ENCODE measurements at regions not wholly inside any gene's neighbourhood (a gene's known extent, or its start where the extent isn't known, plus 50 kb on each side); places are given as distances from the start of the nearest gene placed in this dataset.

DNA sequence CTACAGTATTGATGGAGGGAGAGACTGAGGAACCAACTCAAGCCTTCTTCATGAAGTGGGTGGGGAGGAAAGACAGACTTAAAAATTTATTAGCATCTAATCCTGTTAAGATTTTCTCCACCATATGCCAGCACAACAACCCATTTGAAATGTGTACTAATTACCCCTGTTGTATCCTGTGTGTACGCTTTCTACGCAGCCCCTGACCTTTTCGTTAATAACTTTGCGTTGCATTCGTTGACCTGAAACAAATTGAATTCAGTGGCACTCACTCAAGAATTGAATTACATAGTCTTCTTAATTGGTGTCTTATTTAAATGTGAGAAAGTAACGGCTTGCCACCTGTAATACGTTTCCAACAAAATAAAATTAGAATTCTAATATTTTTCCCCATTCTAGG lies 113.9 kb downstream of the LINC00237 start:
- no peak for TF ChIP-seq FOXP2 (optimal IDR thresholded peaks at IDR 0.05; ENCODE audit: borderline replicate concordance, extremely low read depth, extremely low read length, insufficient read depth)
- TF ChIP-seq POLR2AphosphoS5 (IDR thresholded peaks at IDR 0.05; ENCODE audit: low read depth, low read length) = no peak
- no peak for TF ChIP-seq REST (IDR thresholded peaks at IDR 0.05; ENCODE audit: insufficient read depth in 1 of 2, low read depth in 2 of 2, low read length in 2 of 2)
- TF ChIP-seq TAF1 (IDR thresholded peaks at IDR 0.05; ENCODE audit: borderline replicate concordance, insufficient read depth, low read length) = no peak
- TF ChIP-seq SIN3A (IDR thresholded peaks at IDR 0.05; ENCODE audit: borderline replicate concordance, insufficient read depth, low read length) = no peak

GRCh38 chr20:20989081-20989480 lies 117.1 kb downstream of the LINC00237 start:
- no peak for TF ChIP-seq TAF1 (IDR thresholded peaks at IDR 0.05; ENCODE audit: borderline replicate concordance, insufficient read depth, low read length)
- TF ChIP-seq REST (IDR thresholded peaks at IDR 0.05; ENCODE audit: insufficient read depth in 1 of 2, low read depth in 2 of 2, low read length in 2 of 2) = no peak
- TF ChIP-seq POLR2AphosphoS5 (IDR thresholded peaks at IDR 0.05; ENCODE audit: low read depth, low read length) = no peak

DNA sequence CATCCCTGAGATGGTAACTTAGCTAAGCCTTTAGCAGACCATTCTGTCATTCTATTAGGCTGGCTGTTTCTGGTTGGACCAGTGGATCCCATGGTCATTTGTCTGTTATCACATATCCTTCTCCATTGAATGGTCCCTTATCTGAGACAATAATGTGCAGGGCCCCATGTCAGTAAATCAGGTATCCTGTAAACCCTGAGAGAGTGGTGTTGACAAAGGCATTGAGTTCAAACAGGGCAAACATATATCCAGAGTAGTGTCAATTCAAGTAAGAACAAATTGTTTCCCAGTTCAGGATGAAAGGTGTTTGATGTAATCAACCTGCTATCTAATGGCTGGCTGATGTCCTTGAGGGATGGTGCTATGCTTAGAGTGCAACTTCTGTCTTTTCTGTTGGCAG lies 126.2 kb downstream of the LINC00237 start:
- TF ChIP-seq FOXP2 (optimal IDR thresholded peaks at IDR 0.05; ENCODE audit: borderline replicate concordance, extremely low read depth, extremely low read length, insufficient read depth) (no peak), TAF1 (IDR thresholded peaks at IDR 0.05; ENCODE audit: borderline replicate concordance, insufficient read depth, low read length) (no peak), SIN3A (IDR thresholded peaks at IDR 0.05; ENCODE audit: borderline replicate concordance, insufficient read depth, low read length) (no peak), POLR2AphosphoS5 (IDR thresholded peaks at IDR 0.05; ENCODE audit: low read depth, low read length) (no peak), REST (IDR thresholded peaks at IDR 0.05; ENCODE audit: insufficient read depth in 1 of 2, low read depth in 2 of 2, low read length in 2 of 2) (no peak)

DNA sequence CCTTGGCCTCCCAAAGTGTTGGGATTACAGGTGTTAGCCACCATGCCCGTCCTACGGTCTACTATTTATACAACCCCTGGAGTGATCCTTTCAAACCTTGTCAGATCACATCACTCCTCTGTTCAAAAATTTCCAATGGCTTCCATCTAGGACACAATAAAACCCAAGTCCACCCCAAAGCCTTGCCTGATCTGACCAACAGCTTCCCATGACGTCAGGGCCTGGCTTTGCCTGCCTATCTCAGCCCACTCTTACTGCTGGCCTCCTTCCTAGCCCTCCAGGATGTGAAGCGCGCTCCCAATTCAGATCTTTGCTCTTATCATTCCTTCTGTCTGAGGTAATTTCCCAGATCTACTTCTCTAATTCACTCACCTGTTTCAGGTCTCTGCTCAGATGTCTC lies 128.4 kb downstream of the LINC00237 start:
- TF ChIP-seq POLR2AphosphoS5 (IDR thresholded peaks at IDR 0.05; ENCODE audit: low read depth, low read length) = no peak
- no peak for TF ChIP-seq TAF1 (IDR thresholded peaks at IDR 0.05; ENCODE audit: borderline replicate concordance, insufficient read depth, low read length)
- TF ChIP-seq SIN3A (IDR thresholded peaks at IDR 0.05; ENCODE audit: borderline replicate concordance, insufficient read depth, low read length) = no peak
- no peak for TF ChIP-seq REST (IDR thresholded peaks at IDR 0.05; ENCODE audit: insufficient read depth in 1 of 2, low read depth in 2 of 2, low read length in 2 of 2)
- no peak for TF ChIP-seq FOXP2 (optimal IDR thresholded peaks at IDR 0.05; ENCODE audit: borderline replicate concordance, extremely low read depth, extremely low read length, insufficient read depth)

GRCh38 chr20:20972490-20972889 lies 133.7 kb downstream of the LINC00237 start:
- no peak for TF ChIP-seq REST (IDR thresholded peaks at IDR 0.05; ENCODE audit: insufficient read depth in 1 of 2, low read depth in 2 of 2, low read length in 2 of 2)
- no peak for TF ChIP-seq TAF1 (IDR thresholded peaks at IDR 0.05; ENCODE audit: borderline replicate concordance, insufficient read depth, low read length)
- TF ChIP-seq POLR2AphosphoS5 (IDR thresholded peaks at IDR 0.05; ENCODE audit: low read depth, low read length) = no peak
- no peak for TF ChIP-seq FOXP2 (optimal IDR thresholded peaks at IDR 0.05; ENCODE audit: borderline replicate concordance, extremely low read depth, extremely low read length, insufficient read depth)
- no peak for TF ChIP-seq SIN3A (IDR thresholded peaks at IDR 0.05; ENCODE audit: borderline replicate concordance, insufficient read depth, low read length)
